Endodermal cell (in vitro differentiated cells): ENCODE measurements at regions not wholly inside any gene's neighbourhood (a gene's known extent, or its start where the extent isn't known, plus 50 kb on each side); places are given as distances from the start of the nearest gene placed in this dataset.

Experiments
- DNase-seq: peaks from one replicate; pipeline ENCODE4 v3.0.0-alpha.2; 2017
- H3K27ac ChIP-seq: 2 replicates; pipeline ENCODE4 v1.5.1; 2013; ENCODE audit warnings: mild to moderate bottlenecking, low read depth, low read length, moderate library complexity
- H3K27me3 ChIP-seq: 2 replicates; pipeline ENCODE4 v1.6.1; 2013; ENCODE audit warnings: mild to moderate bottlenecking, low read length, moderate library complexity; ENCODE audit not compliant: insufficient read depth, control insufficient read depth, poor library complexity, severe bottlenecking
- H3K36me3 ChIP-seq: 2 replicates; pipeline ENCODE4 v1.7.0; 2013; ENCODE audit warnings: mild to moderate bottlenecking, low read length, moderate library complexity; ENCODE audit not compliant: control insufficient read depth, insufficient read depth
- H3K4me1 ChIP-seq: one replicate; pipeline ENCODE4 v1.7.0; 2013; ENCODE audit warnings: low read length; ENCODE audit not compliant: control insufficient read depth, insufficient read depth
- H3K4me3 ChIP-seq: 2 replicates; pipeline ENCODE4 v1.5.1; 2013; ENCODE audit warnings: mild to moderate bottlenecking, low read length, moderate library complexity
- H3K9ac ChIP-seq: 2 replicates; pipeline ENCODE4 v1.6.1; 2013; ENCODE audit warnings: mild to moderate bottlenecking, low read length, moderate library complexity; ENCODE audit not compliant: poor library complexity, severe bottlenecking; ENCODE audit errors: extremely low read depth
- H3K9me3 ChIP-seq: 2 replicates; pipeline ENCODE4 v1.6.1; 2013; ENCODE audit warnings: mild to moderate bottlenecking, low read length, moderate library complexity; ENCODE audit not compliant: control insufficient read depth
- H3K27ac Mint-ChIP-seq: 2 replicates; pipeline ENCODE4 v1.8.0; 2020; ENCODE audit warnings: mixed read lengths
- H3K27me3 Mint-ChIP-seq: 2 replicates; pipeline ENCODE4 v1.8.0; 2021; ENCODE audit warnings: mild to moderate bottlenecking, mixed read lengths; ENCODE audit not compliant: insufficient read depth
- H3K36me3 Mint-ChIP-seq: 2 replicates; pipeline ENCODE4 v1.8.0; 2020; ENCODE audit warnings: low read depth, mixed read lengths
- H3K4me1 Mint-ChIP-seq: 2 replicates; pipeline ENCODE4 v1.8.0; 2020; ENCODE audit warnings: mixed read lengths
- H3K4me3 Mint-ChIP-seq: 2 replicates; pipeline ENCODE4 v1.8.0; 2020; ENCODE audit warnings: mild to moderate bottlenecking, moderate library complexity, mixed read lengths
- H3K9me3 Mint-ChIP-seq: 2 replicates; pipeline ENCODE4 v1.8.0; 2020; ENCODE audit warnings: mild to moderate bottlenecking, mixed read lengths
- WGBS, 2 experiments: methylation state at CpG; one replicate each; pipeline versions ENCODE4 v1.1.5 to v1.1.7; 2013; ENCODE audit warnings: missing lambda C conversion rate in 2 of 2, mixed read lengths in 1 of 2; ENCODE audit not compliant: insufficient coverage in 1 of 2, insufficient read length in 1 of 2; 5-methylcytosine and 5-hydroxymethylcytosine counted together
- TF ChIP-seq, protein P1 (sequence below): fragments of 200-600 bp; sonication (generic); conservative IDR thresholded peaks from 2 replicates; pipeline ENCODE4 v1.5.0; 2021; ENCODE audit warnings: antibody characterized with exemption, mild to moderate bottlenecking

DNA sequence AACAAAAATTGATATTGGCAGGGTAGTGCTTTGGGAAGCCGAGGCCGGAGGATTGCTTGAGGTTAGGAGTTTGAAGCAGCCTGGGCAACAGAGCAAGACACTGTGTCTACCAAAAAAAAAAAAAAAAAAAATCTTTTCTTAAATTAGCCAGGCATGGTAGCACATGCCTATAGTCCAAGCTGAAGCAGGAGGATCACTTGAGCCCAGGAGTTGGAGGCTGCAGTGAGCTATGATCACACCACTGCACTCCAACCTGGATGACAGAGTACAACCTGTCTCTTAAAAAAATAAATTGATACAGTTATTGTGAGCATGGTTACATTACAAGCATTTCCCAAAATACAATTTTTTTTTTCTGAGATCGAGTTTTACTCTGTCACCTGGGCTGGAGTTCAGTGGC is 59.4 kb upstream of the SVIL start:
- H3K9ac ChIP-seq: no peak overlapping the region
- H3K27ac Mint-ChIP-seq: no peak overlapping the region
- H3K9me3 ChIP-seq: no peaks in the 10 kb centered on the region
- no peak overlapping the region for H3K4me3 ChIP-seq
- 89 to 96% methylated on average over 1 to 3 of the region's 3 CpGs for WGBS, 2 experiments
- H3K27me3 ChIP-seq: no peaks in the 10 kb centered on the region
- no peak for DNase-seq
- H3K36me3 Mint-ChIP-seq: peaks cover 6% of the 10 kb centered on the region
- H3K4me1 ChIP-seq: no peaks in the 10 kb centered on the region
- no peaks in the 10 kb centered on the region for H3K36me3 ChIP-seq
- TF ChIP-seq, protein P1, sequence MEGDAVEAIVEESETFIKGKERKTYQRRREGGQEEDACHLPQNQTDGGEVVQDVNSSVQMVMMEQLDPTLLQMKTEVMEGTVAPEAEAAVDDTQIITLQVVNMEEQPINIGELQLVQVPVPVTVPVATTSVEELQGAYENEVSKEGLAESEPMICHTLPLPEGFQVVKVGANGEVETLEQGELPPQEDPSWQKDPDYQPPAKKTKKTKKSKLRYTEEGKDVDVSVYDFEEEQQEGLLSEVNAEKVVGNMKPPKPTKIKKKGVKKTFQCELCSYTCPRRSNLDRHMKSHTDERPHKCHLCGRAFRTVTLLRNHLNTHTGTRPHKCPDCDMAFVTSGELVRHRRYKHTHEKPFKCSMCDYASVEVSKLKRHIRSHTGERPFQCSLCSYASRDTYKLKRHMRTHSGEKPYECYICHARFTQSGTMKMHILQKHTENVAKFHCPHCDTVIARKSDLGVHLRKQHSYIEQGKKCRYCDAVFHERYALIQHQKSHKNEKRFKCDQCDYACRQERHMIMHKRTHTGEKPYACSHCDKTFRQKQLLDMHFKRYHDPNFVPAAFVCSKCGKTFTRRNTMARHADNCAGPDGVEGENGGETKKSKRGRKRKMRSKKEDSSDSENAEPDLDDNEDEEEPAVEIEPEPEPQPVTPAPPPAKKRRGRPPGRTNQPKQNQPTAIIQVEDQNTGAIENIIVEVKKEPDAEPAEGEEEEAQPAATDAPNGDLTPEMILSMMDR: no peak
- H3K27me3 Mint-ChIP-seq: no peaks in the 10 kb centered on the region
- no peak overlapping the region for H3K4me3 Mint-ChIP-seq
- peaks cover 9% of the 10 kb centered on the region for H3K9me3 Mint-ChIP-seq
- H3K4me1 Mint-ChIP-seq: peaks cover 6% of the 10 kb centered on the region
- no peak overlapping the region for H3K27ac ChIP-seq

DNA sequence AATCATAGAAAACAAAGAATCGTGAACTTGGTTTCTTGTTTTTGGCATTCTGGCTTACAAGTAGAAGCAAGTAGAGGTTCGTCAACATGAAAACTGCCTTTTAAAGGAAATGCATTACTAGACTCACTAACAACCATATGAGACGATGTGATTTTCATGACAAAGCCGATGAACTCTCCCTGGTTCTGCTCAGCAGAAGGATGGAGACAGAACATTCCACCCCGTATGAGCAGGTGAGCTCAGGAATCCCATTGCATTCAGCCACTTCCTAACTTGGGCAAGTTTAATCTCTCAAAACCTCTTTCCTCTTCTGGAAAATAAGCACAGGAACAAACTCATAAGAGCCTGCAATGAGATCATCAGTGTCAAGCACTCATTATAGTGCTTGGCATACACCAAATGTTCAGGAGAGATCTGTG is 57.4 kb upstream of the SVIL start:
- H3K4me3 ChIP-seq: no peak overlapping the region
- peaks cover 8% of the 10 kb centered on the region for H3K4me1 ChIP-seq
- H3K9me3 ChIP-seq: no peaks in the 10 kb centered on the region
- Mint-ChIP-seq H3K27me3 (no peaks in the 10 kb centered on the region), H3K4me3 (no peak overlapping the region), H3K36me3 (peaks cover 6% of the 10 kb centered on the region), H3K27ac (peak overlapping the region; percentile 5), H3K9me3 (peaks cover 9% of the 10 kb centered on the region), H3K4me1 (peaks cover 20% of the 10 kb centered on the region)
- no peaks in the 10 kb centered on the region for H3K36me3 ChIP-seq
- H3K27me3 ChIP-seq: no peaks in the 10 kb centered on the region
- H3K27ac ChIP-seq: no peak overlapping the region
- no peak overlapping the region for H3K9ac ChIP-seq
- DNase-seq: no peak
- 78 to 79% methylated on average over 5 of the region's 5 CpGs for WGBS, 2 experiments
- TF ChIP-seq, protein P1: no peak

DNA sequence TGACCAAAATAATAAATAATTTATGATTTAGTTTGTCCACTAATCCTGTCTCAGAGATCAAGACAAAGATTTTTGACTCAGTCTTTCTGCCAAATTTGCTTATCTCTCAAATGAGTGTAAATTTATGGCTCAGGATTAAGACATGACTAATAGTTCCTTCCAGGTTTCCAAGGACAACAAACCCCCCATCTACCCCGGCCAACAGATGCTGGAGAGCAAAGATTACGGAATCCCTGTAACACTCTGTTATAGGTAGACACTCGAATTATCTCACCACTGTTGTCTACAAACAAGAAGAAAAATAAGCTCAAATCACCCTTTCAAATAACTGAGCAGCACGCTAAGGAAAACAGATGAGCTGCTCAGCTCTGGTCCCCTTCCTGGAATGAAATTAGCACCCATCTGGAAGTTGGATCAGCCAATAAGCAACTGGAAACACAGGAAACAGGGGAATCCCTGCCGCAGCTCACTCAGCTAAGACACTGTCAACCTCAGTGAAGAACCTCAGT is 56.8 kb upstream of the SVIL start:
- no peak overlapping the region for H3K4me3 Mint-ChIP-seq
- Histone ChIP-seq H3K9me3 (no peaks in the 10 kb centered on the region), H3K27ac (no peak overlapping the region), H3K36me3 (no peaks in the 10 kb centered on the region), H3K27me3 (no peaks in the 10 kb centered on the region), H3K4me3 (no peak overlapping the region), H3K4me1 (peaks cover 8% of the 10 kb centered on the region), H3K9ac (no peak overlapping the region)
- TF ChIP-seq, protein P1: no peak
- H3K27ac Mint-ChIP-seq: no peak overlapping the region
- peaks cover 25% of the 10 kb centered on the region for H3K4me1 Mint-ChIP-seq
- H3K27me3 Mint-ChIP-seq: no peaks in the 10 kb centered on the region
- WGBS, 2 experiments: 72 to 81% methylated on average over 4 to 5 of the region's 5 CpGs
- peaks cover 9% of the 10 kb centered on the region for H3K9me3 Mint-ChIP-seq
- H3K36me3 Mint-ChIP-seq: peaks cover 6% of the 10 kb centered on the region
- DNase-seq: no peak
